HG03460 (cell line): ENCODE measurements at regions not wholly inside any gene's neighbourhood (a gene's known extent, or its start where the extent isn't known, plus 50 kb on each side); places are given as distances from the start of the nearest gene placed in this dataset.

ENCODE experiments used
- ATAC-seq: cut with Tn5 transposase; IDR thresholded peaks from one replicate; pipeline ENCODE4 v1.9.1; 2021; ENCODE audit not compliant: unreplicated experiment

DNA sequence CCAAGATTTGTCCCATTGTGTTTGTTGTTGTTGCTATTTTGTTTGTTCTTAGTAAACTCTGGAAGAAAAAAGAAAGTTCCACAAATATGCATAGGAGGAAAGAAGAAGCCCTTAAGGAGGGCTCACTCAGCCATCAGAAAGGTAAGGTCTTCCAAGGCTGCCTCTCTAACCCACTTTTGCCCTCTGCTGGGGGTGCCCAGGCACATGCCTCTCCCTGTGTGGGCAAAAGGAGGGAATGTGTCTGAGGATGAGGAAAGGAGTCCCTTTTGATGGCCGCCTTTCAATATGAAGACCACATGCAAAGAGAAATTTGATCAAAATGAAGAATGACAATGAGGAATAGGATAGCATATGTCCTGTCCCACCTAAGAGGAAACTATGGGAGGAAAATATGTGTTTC is 248.2 kb upstream of the POU3F2 start:
- no peak for ATAC-seq

DNA sequence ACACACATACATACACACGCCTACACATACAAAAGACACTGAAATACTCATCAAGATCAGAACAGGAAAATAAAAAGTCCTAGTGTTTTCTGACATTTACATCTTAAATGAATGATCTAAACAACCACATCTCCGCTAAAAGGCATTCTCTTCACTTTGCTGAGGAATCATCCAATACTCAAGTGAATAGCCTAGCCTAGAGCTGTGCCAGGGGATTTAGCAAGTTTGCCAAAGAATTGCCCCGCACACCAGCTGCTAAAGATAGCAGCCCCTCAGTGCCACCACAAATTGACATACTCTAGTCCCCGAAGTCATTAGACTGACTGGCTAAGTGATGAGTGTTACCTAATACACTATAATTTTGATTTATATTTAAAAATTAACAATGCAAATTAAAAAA is 246.8 kb upstream of the POU3F2 start:
- no peak for ATAC-seq

DNA sequence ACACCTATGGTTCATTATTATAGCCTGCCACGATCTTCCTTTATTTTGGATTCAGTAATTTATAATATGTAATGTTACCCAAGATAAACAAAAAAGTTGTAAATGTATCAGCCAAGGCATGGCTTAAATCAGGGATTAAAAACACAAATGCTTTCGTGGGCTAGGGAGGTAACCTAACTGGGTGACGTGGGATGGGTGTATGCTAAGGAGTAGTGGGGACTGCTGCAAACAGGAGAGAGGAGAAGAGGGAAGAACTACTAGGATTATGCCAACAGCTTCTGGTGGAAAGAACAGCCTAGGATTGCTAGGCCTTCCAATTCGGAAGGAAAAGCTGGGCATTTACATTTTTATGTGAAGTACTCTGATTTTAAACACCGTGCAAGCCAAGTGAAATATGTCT is 244.8 kb upstream of the POU3F2 start:
- no peak for ATAC-seq

DNA sequence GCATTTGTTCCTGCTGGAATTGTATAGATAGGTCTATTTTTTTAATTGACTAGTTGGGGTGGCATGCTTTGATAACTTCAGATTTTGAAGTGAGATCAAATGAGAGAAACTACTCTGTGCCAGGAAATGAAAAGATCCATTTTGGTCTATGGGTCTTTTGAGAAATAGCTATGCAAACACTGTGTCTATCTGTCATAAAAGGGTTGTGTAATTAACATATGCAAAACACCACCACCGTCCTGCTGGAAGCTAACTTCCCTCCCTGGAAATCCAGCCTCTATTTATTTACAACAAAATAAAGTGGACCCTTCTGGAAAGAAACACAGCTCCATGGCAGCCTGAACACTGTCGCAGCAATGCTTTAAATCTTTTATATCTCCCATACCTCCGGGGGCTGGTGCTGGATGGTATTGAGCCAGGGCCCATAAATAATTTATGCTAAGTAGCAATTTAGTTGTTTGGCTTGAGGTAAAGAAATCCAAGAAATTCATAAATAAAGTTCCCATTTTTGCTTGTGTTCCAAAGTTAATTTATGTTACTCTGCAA is 244.2 kb upstream of the POU3F2 start:
- ATAC-seq: no peak

DNA sequence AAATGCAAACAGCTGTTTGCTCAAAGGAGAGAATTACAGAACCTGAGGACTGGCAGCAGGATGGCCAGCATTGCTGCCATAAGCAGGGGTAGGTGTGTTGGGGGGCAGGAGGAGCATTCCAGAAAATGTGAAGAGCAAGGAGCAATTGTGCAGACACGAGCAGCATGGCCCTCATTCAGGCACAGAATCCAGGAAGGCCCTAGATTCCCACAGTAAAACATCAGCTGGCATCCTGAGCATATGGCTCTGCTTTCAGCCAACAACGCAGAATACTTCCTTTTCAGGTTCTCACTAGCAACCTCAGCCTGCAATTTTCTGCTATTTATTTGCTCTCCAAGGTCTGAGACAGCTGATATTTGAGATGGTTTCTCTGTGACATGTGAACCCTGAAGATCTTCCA is 243.4 kb upstream of the POU3F2 start:
- ATAC-seq: no peak

DNA sequence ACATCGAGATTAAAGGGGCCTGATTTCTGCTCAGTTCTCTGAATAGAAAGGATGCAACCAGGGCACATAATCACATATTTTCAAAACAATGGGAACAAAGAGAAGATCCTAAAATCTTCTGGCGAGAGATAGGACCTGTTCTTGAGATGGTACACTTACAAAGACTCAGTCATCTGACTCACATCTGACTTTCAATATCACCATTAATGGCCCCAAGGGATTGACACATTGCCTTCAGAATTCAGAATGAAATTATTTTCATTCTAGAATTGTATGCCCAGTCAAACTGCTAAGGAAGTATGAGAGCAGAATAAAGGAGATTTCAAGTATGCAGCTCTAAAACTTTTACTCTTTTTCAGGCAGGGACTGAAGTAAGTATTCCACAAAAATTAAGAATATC is 240.7 kb upstream of the POU3F2 start:
- no peak for ATAC-seq

DNA sequence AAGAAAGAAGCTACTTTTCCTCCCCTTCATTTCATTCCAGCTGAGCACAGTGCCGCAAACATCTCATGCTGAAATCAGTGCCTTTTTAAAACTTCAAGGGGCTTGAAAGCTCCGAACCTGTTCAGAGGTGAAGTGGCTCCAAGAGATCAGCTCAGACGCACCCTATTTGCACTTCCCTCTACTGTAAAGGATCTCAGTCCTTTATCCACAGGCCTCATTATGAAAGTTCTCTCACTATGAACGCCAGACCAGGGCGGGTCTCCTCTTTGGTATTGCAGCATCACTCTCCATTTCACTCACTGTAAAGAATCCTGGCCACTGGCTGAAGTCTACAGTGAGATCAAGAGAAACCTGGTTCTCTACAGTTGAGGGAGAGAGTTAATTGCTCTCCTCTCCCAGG is 232.7 kb upstream of the POU3F2 start:
- ATAC-seq: no peak

DNA sequence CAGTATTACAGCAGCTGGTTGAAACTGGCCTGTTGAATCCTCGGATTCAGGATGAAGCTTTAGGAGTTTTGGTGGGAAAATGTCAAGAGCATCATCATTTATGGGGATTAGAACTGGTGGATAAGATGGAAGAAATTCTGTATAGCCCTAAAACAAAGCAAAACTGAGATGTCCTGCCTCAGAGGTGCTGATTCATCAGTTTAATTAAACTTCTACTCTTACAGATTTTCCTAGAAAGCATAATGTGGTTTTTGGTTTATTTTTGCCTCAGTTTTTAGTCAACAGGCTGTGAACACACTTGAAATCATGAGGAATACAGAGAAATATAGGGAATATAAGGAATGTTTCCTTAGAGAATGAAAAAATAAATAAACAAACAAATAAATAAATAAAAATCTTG is 228.7 kb upstream of the POU3F2 start:
- ATAC-seq: no peak

DNA sequence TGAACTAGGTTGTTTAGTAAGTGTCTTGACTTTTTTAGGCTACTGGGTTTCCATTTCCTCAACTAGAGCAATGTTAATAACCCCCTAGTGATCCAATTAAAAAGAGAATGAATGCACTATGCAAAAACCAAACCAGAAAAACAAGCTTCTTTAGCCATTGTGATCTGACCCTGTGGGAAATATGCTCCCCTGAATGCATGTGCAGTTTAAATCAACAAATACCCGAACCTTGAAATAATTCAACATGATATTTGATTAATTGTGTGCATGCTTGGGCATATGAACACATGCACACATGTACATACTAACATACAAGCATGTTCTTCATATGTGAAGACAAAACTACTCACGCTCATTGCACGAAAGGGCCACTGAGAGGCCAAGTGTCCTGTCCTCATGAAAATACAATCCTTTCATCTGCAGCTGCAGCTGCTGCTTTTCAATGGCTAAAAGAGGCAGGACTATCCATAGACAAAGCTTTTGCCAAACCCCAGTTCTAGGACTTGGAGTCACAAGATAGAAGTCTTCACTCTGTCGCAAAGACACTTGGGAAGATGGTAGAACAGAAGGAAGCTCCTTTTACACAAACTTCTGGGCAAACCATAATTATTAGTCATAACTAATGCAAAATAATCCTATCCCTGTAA is 207.1 kb upstream of the POU3F2 start:
- no peak for ATAC-seq

DNA sequence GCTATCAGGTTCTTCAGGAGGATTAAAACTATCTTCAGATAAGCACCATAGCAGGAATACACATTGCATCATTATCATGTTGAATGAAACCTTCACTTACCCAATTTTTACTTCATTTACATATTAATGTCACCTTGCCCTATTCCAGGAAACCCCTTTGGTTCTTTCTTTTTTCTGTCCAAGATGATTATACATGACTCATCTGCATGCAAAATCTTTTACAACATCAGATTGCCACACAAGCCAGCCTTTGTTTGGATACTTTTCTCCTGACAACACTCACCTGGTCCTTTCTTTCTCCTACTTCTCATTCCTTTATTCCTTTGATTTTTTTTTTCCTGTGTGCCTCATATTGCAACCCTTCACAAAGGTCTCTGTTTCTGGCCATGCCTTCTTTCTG is 200.5 kb upstream of the POU3F2 start:
- no peak for ATAC-seq

DNA sequence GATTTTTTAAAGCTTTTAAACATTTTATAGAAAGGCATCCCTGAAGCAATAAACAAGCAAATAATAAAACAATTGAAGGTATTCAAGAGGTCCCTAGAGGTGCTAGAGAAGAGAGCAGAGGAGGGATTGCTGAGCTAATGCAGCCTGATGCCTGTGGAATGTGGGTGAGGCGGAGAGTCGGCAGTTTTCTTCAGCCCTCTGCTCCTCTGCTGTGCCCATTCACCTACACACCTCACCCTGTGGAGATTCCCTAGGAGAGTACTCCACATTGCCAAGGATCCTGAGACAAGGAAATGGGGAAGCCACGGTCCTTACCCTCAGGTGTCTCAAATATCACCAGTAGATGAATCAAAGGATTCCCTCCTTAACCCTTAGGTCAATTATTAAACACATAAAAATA is 199.8 kb upstream of the POU3F2 start:
- no peak for ATAC-seq

DNA sequence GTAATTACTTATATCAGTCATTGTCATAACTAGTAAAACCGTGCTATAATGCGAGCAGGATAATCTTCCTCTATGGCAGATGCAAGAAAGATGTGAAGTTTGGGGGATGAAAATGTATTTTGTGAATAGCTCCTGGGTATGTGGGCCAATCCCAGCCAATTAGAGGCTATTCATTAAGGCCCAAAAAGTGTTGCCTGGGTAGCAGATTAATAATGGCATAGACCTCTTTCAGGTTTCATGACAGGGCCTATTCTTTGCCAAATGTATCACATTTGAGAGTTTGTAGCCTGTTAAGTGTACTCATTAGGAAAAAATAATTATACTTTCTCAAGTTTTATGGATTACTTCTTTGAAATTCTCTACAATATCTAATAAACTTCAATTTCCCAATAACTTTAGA is 199.2 kb upstream of the POU3F2 start:
- ATAC-seq: no peak

DNA sequence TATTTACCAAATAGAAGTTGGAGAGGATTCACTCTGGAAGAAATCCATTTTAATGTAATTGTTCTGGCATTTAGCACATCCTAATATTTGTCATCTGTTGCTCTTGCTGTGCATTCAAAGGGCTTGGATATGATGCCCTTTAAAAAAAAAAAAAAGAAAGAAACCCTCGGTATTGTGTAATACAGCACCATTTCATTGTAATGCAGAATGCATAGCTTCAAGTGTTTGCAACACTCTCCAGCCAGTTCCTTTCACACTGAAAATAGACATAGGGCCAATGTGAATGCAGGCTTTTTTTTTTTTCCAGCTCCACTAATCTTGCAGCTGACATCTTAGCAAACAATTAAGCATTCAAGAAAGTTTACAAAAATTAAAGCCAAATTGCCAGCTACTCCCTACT is 197.4 kb upstream of the POU3F2 start:
- no peak for ATAC-seq

DNA sequence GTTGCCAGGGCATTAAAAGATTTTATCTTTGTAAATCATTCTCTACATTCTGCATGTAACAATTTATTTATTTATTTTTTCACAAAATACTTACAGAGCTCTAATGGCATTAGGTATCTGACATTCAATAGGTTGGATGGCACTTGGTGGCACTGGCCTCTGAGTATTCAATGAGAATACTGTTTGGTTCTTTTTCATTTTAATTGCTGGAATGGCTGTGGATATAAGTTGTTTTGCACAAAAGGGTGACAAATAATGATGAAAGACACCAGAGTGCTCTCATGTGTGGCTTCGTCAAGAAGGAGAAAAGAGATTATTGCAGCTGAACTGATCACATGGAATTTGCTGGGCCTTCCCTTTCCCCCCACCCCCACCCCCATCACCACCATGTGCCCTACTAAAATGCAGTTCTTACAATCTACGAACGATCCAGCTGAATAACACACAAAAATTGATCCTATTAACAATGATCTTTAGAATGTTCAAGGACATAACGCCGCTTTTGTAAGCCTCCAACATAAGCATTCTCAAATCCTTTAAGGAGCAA is 195.2 kb upstream of the POU3F2 start:
- no peak for ATAC-seq

DNA sequence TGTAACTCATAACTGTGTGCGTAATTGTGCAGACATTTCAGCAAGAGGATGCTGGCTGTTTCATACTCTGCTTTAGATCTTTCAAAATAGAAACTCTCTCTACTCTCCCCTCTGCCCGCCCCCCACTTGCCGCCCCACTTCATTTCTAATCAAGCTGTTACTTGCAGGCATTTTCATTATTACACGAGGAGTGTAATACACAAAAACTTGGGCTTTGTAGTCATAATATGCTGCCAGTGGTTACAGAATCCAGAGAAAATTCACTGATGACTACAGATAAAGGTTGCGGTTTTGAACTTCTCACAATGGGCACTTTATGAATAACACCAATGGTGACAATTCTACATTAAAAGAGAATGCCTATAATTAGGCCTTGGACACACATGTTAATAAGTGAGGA is 194.0 kb upstream of the POU3F2 start:
- ATAC-seq: no peak

DNA sequence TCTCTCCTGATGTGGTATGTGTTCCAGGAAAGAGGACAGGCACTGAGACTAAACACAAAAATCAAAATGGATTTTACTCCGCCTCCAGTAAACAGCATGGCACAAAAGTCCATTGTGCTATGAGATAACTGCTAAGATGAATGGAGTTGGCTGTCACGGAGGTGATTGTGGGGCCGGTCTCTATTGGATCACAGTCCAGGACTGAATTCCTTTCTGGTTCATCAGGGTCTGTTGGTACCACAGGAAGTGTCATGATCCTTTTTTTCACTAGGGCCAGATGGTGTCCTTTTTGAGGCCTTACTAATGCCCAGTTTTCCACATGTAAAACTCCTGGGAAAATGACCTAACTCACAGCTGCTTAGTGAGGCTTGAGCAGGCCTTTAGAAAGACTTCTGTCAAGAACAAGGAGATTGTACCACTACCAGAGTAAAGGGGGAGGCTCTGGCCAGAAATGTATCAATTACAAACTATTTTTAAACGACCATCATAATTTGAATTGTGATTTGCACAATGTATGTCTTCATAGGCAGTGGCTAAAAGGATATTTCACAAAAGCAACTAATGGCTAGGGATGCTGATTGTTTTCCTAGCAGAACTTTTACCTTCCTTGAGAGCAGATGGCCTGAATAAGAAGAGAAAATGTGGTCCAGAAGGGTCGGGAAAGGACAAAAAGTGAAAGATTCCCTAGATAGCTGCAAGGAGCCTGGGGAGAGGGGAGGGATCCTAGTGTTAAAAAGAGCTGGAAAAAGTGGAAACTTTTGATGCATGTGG is 192.2 kb upstream of the POU3F2 start:
- no peak for ATAC-seq

DNA sequence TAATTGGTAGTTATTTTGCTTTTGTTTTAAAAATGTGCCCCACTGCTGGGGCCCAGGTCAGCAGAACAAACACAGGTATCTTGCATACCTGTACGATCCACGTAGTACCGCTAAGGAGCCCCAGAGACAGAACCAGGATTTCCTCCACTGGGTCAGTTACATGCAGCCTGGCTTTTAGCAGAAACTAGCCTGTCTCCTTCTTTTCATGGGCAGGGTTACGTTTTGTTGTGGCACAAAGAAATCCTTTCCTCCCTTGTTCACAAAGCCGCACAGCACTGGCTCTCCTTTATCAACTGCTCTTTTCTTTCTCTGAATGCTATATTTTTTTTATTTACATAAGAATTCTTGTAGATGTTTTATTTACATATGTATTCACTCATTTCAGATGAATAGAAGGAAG is 190.3 kb upstream of the POU3F2 start:
- no peak for ATAC-seq

DNA sequence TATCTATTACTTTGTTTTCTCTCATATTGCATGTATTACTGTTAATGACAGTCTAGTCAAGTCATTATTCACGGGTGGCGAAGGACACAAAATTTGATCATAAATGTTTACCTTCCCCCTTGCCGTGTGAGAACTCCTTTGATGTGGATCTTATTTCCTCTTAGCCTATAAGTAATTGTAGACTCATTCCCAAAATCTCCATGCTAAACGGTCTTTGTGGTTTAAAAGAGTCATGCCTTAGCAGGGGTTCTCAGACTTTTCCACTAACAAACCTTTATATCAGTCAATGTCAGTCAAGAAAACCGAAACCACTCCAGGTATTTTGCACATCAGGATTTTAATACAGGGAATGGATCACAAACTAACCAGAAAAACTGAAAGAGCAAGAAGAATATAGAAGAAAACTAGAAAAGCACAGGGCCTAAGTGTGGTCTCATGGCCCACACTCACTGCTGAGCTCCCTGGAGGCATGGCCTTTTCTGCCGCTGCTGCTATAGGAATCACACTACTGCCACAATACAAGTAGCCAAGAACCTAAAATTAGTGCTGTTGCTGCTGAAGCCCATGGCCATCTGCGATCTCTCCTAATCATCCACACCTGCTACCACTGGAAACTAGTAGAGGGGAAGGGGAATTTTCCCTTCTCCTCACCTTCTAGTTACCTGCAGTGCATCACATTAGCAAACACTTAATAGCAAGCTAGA is 186.0 kb upstream of the POU3F2 start:
- ATAC-seq: no peak

DNA sequence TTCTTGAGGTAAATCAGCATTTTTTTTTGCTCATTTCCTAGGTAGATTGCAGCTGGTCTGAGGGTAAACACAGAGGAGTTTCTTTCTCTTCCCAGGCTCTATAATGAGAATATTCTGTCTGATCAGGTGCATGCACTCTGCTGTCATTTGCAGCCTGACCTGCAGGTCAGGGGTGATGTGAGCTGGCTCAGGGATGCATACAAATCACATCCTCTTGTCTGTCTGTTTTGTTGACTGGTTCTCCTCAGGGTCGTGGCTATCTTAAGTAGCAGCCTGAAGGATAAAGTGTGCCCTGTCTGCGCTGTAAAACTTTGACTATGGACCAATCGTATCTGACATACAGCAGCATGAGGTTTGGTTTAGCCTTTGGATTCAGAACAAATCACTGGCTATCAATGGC is 183.4 kb upstream of the POU3F2 start:
- no peak for ATAC-seq

DNA sequence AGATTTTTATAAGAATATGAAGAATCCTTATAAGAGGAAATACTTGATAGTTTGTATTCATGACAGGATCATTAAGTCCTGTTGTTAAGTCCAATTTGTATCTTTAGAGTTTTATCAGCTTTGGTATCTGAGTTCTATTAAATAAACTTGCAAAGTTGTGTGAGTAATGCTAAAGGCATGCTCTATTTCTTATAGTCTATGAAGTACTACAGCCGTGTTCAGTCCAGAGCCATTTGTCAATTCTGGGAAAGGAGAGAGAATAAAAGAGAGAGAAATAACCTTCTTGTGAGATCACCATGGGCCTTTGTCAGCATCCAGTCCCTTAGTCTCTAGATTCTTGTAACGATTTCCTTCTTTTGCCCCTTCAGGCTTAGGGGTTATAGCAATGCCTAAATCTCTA is 181.2 kb upstream of the POU3F2 start:
- no peak for ATAC-seq

DNA sequence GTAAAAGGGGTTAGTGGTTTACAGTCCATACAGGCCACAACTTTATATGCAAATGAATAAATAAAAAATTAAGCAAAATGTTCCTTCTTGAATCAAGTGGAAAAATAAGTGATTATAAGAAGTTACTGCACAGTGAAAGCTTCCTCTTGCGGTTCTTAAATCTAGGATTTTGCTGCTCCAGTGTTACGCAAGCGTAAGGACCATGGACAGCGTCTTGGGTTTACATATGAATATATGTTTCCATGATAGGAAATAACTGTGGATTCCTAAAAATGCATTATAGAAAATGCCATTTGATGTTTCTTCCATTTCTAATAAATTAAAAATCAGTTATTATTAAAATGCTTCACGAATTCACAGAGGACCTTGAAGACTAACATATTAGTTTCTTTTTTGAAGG is 176.6 kb upstream of the POU3F2 start:
- no peak for ATAC-seq

DNA sequence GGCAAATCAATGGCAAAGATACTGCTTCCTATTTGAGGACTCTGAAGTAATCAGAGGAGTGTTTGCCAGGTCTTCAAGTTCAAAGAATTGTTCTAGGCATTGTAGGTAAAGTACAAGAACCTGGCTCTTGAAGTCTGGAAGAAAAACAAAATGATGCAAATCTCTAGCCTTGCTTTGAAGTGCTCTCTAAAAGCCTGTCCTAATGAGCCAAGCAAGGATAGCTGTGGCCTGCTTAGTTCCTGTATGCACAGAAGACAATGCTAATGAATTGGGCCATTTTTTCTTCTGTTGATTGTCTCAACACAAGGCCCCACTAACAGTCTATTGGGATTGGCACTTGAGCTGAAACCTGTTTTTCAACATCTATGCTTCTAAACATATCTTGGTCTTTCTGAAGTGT is 165.0 kb upstream of the POU3F2 start:
- ATAC-seq: no peak
